Endometrial microvascular endothelial cells (primary cell): ENCODE measurements at regions not wholly inside any gene's neighbourhood (a gene's known extent, or its start where the extent isn't known, plus 50 kb on each side); places are given as distances from the start of the nearest gene placed in this dataset.

Experiments used
- in situ Hi-C: cut with HindIII; loops from 2 replicates; pipeline ENCODE4 v1.10.0; 2017; ENCODE audit warnings: low sequenced_read_pairs, low pct_unique_long_range_greater_than_20kb; ENCODE audit errors: inconsistent ontology term

DNA sequence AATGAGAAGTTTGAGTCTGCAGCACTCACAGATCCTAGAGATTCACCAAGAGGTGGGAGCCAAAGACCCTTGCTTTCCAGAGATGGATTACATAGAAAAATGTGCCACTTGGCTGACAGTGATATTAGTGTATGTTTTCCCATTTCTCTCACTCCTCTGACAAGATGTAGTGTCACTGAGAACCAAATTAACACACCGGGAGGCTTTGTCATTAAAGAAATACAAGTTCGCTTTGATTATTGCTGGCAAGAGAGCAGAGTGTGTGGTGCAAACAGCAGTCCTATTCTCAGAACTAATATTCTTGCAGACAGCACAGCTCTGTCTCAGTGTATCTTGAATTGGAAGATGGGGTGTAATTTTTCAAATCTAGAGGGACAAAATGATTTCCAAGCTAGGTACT lies 171.6 kb upstream of the SETBP1 start:
- in situ Hi-C loops: loop anchor here (25.0 kb wide), 1 partner anchor 153 kb away; no protein-coding TSS in a partner anchor

DNA sequence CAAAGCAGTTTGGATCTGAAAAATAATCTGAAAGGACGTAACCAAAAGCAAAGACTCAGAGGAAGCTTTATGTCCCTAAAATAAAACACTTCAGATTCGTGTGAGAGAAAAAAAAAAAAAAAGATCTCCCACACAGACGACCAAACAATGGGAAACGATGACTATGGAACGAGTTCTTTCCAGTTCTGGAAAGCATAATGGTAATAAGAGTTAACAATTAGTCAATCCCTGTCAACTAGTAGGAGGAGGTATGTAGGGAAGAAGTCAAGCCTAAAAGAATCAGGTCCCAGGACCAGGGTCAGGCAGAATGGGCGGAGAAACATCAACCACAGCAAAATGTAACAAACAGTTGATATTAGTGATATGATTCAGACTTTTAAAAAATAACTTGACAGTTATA lies 170.3 kb upstream of the SETBP1 start:
- in situ Hi-C loops: loop anchor here (25.0 kb wide), 1 partner anchor 152 kb away; no protein-coding TSS in a partner anchor

DNA sequence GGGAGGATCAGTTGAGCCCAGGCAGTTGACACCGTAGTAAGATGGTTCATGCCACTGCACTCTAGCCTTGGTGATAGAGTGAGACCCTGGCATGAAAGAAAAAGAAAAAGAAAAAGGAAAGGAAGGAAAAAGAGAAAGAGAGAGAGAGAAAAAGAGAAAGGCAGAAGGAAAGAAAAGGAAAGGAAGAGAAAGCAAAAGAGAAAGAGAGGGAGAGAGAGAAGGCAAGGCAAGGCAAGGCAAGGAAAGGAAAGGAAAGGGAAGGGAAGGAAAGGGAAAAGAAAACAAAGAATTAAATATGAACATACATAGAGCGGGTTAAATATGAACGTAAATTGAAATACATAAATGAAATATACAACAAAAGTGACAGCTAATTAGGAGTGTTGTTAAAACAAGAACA lies 167.5 kb upstream of the SETBP1 start:
- in situ Hi-C loops: loop anchor here (25.0 kb wide), 1 partner anchor 149 kb away; no protein-coding TSS in a partner anchor

DNA sequence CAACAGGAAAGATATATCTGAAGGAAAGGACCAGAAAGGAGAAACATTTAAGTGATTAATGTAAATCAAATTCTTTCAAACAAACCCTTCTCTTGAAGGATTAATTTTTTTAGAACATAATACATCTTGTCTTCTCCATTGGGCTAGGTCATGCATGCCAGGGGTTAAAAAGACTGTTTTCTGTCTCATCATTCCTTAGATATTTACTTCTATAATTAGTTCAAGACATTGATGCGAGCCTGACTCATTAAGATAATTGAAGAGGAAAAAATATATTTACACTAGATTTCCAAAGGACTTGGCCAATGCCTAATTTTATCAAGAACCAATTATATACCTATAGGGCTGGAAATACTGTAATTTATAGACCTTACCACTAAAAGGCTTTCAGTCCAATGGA lies 166.6 kb upstream of the SETBP1 start:
- in situ Hi-C loops: loop anchor here (25.0 kb wide), 1 partner anchor 148 kb away; no protein-coding TSS in a partner anchor

DNA sequence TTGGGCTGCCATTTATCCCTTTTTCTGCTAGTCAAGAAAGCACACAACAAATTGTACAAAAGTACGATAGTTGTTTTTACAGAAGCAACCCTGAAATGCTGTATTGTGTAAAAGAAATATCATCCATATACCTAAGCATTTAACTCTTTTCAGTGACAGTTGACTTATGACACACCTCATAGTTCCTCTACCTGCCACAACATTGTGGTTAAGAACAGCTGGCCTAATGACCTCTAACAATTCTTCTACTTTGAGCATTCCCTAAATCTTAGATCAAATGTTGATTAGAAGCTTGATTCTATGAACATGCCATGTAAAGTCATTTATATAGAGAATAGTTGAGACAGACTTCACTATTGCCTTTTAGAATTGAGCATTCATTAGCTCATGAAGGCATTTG lies 165.9 kb upstream of the SETBP1 start:
- in situ Hi-C loops: loop anchor here (25.0 kb wide), 1 partner anchor 148 kb away; no protein-coding TSS in a partner anchor

DNA sequence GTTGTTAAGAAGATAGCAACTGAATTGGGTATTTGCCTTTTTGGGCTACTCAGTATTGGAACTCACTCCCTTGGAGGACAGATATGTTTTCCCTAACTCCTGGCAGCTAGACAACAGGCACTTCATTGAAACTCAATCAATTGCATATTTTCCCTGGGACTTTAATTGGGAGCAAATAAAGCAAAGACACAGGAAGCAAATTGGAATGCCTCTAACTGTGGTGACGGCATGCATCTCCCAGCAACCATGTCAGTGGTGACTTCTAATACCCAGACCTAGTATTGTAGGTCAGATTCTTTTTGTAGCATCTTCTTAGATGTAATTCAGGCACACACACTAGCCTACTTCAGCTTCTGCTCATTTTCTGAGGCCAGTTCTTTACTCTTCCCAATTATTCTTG lies 164.2 kb upstream of the SETBP1 start:
- in situ Hi-C loops: loop anchor here (25.0 kb wide), 1 partner anchor 146 kb away; no protein-coding TSS in a partner anchor

DNA sequence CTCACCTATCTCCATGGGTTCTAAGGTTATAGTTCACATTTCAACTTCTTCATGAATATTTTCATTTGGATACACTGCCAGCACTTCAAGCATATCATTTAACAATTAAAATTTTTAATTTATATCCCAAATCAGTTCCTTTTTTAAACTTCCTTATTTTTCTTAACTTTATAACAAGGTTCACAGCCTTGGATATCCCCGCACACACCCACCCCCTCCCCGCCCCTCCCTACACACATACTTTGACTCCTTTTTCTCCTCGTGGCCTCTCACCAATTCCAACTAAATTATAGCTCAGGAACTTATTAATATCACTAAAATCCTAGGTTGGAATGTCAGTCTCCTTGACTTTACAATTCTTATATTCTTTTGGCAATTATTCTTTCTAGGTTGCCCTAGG lies 163.6 kb upstream of the SETBP1 start:
- in situ Hi-C loops: loop anchor here (25.0 kb wide), 1 partner anchor 145 kb away; no protein-coding TSS in a partner anchor

DNA sequence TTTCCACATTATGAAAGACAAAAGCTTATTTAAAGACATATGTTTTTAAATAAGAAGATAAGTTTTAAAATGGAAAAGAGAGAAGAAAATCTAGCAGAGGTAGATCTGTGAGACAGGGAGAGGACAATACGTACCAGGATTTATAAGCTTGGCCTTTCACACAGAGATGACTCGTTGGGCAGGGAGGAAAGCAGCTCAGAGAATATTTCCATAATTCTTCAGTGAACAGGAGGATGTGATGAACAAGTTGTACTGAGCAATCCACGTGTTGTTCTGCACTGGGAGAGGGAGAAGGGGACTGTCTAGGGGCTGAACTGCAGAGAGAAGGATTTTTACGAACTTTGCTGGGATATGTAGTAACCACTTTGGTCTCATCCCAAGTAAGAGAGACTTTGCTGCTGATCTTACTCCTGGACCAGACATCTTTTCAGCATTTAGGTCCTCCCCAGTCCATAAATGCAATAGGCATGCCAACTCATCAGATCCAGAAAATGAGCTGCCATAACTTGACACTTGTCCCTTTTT lies 162.5 kb upstream of the SETBP1 start:
- in situ Hi-C loops: loop anchor here (25.0 kb wide), 1 partner anchor 144 kb away; no protein-coding TSS in a partner anchor

DNA sequence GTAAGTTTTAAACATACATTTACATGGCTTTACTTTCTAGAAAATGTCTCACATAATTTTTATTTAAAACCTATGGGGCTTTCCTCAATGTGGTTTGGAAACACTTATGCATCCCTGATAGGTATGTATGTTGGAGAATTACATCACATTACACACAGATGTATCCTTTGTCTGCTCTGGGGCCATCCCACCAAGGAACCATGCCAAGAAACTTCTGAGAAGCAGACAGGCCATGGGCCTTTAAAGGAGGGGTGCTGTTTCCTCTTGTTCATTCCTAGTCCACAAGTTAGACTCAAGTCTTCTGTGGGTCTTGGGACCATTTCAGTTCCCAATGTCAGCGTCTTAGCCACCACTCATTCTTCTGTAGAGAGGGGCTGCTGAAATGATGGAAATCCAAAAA lies 162.0 kb upstream of the SETBP1 start:
- in situ Hi-C loops: loop anchor here (25.0 kb wide), 1 partner anchor 144 kb away; no protein-coding TSS in a partner anchor

DNA sequence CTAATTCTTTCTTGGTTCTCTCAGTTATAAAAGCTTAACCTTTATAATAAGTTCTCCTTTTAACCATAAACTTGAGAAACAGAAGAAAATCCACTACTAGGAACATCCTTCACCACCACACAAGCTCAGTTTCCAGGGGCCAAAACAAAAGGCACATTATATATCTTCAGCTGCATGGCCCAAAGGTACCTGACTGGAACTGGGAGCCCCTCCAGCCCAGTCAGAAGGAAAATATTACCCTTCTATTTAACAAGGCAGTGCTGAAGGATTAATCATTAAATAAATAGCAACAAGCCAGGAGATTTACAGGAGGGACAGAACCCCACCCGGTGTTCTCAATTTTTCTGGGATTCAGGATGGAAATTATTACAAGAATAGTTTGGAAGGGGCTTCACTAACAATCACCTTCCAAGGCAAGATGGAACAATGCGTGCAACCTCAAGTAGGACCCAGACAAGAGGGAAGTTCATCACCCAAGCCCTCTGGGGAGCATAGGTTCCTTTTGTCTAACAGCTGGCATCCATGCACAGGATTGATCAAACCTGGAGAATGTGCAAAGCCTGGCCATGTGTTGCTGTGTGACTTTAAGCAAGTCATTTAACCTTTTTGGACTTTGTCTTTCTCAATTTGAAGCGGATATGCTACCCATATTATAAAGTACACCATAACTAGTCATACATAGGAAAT lies 159.6 kb upstream of the SETBP1 start:
- in situ Hi-C loops: loop anchor here (25.0 kb wide), 1 partner anchor 141 kb away; no protein-coding TSS in a partner anchor

DNA sequence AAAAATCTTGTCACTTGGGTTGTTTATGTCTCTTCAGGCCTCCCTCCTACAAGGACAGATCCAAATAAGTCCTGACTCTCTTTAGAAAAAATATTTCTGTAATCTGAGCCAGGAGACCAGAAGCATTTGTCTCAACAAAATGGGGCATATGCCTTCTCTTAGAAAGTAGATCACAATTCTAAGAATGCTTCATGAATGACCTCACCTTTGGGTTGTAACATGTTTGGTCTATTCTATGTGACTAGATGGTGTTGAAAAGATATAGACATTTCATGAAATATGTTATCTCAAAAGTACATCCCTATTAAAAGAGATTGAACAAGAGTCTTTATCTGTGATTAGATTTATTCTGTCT lies 159.0 kb upstream of the SETBP1 start:
- in situ Hi-C loops: loop anchor here (25.0 kb wide), 1 partner anchor 141 kb away; no protein-coding TSS in a partner anchor

DNA sequence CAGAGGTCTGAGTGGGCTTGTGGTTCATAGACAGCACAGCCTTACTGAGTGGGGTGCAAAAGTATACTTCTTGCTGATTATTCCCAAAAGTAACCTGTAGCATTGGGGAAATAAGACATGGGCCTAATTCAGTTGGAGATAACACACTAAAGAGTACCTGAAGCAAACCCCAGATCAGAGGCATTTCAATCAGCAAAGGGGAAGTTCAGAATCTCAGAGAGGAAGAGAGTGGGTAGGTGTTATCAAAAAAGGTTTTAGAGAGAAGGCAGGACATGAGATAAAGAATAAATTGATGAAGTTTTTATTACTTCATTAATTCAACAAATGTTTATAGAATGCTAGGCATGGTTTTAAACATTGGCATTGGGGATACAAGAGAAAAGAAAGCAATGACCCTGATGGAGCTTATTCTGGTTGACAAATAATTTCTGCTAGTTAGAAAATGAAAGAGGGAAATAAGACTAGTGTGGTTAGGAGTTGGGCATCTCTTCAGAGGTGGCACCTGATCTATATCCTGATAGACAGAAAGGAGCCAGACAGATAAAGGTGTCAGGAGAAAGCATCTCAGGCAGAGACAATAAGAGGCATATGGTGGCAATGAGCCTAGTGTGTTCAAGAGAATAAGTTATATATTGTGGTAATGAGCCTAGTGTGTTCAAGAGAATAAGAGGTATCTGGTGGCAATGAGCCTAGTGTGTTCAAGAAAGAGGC lies 153.8 kb upstream of the SETBP1 start:
- in situ Hi-C loops: no loop called here

DNA sequence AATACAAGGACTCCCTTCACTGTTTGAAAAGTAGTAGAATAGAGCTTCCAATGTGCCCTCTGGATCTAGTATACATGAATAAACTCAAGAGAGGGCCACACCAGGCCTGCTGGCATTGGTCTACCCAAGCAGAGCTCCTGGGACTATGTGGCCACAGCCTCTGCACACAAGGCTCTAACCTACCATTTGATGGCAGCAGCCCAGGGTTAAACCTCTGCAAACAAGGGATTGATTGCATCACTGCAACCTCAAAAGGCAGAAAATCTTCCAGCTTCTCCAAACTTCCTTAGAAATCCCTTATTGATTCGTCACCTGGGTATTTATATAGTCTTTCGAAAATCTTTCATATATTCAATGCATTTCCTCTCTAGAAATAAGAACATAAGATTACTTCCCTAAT lies 147.6 kb upstream of the SETBP1 start:
- in situ Hi-C loops: no loop called here

DNA sequence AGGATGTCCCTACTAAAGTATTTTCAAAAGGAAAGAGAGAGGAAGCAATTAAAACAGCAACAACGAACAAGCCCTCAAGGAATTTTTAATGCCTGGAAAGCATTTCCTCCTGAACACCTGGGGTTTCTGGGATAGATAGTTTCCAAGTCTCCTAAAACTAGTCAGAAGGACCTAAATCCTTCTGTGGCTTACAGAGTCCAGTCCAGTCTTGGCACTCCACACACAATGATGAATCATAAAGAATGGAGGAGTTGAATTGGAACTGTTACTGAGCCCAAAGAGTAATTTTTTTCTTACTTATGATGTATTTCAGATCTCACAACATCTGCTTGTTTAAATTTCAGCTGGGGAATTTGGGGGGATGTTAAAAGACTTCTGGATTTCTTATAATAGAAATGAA lies 144.6 kb upstream of the SETBP1 start:
- in situ Hi-C loops: no loop called here

DNA sequence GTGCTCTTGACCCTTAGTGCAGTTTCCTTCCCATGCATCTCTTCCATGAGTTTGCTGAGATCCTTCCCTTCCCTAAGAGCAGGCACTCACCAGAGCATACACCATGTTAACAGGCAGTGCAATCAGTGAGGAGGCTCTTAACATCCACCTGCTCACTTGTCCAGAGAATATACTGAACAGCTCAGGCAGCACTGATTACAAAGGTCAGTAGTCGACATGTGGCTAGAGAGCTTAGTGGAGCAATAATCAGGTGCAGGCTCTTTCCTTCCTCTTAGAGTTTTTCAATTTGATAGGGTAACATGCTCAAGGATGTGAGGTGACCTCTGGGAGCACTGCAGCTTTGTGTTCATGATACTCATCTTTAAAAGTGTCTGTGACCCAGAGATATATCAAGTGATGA lies 144.1 kb upstream of the SETBP1 start:
- in situ Hi-C loops: no loop called here

DNA sequence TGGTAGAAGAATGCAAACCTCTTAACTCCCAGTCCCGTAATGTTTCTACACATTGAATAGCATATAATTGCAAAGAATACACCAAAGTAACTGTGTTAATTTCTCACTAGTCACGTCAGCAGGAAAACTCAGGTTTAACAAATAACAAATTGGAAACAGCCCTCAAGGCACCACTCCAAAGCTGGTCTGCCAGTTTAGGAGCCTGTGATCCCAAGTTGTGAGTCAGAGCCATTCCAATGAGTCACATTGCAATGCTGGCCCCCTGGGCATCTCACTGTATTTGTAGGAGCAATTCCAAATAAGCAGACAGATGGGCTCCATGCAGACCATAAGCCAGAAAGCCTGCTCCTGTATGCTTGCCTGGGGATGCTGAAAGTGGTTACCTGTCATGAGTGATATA lies 143.2 kb upstream of the SETBP1 start:
- in situ Hi-C loops: no loop called here

DNA sequence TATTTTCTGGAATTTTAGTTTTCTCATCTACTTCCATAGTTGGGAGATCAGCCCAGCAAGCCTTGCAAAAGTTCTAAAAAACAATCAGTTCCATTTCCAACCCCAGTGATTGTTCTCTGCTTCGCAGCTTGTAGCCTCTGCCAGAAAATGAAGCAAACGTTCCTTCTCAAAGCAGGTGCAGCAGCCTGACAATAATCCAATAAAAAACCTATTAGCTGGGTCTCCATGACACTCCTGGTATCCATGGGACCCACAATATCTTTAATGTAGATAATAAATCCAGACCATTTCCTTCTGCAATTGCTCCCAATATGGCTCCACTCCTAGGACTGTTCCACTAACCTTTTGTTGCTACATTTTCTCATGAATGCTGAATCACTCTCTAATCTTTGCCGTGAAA lies 140.8 kb upstream of the SETBP1 start:
- in situ Hi-C loops: no loop called here

DNA sequence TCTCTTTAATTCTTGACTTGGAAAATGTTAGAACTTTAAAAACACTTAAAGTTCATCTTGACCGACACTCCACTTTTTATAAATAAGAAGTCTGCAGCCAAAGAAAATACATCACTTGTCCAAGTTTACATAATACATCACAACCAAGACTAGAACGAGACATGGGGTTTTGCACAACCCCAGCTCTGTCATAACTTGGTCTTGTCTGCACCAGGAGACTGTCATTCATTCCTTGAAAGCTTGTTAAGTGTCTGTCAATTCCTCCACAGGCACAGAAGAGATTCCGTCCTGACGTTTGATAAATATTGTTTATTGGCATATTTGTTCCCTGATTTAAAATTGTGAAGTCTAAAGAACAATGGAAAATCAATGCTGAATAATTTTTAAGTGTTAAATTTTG lies 139.5 kb upstream of the SETBP1 start:
- in situ Hi-C loops: no loop called here

DNA sequence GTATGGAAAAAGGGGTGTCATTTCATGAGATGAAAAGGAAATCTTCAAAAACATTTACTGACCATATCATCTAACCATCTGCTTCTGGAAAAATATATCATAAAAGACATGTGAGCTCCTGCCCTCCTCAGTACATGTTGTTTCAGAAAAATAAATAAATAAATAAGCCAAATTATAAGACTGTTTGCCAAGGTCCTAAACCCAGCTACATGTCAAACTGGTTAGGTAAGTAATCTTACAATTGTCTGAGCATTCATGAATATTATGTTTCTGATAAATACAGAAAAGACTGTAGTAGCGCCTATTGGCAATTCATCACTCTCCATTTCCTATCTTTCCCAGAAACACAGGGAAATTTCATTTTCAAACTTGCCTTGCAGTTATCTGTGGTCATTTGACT lies 138.9 kb upstream of the SETBP1 start:
- in situ Hi-C loops: no loop called here

DNA sequence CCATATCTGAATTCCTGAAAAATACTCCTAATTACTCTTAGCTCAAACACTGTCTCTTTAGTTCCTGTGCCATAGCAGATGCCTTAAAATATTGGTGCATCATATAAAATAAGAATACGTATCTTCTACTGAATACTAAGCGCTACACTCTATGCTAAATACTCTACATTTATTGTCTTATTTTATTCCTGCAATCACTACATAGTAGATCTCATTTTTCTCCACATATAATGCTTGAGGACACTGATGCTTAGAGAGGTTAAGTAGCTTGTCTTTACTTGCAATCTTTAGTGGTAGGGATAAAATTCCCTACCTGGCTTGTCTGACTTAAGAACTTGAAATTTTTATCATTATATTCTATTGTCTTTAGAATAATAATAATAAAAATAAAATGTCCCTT lies 137.3 kb upstream of the SETBP1 start:
- in situ Hi-C loops: no loop called here
